K562 (cell line): ENCODE measurements at regions not wholly inside any gene's neighbourhood (a gene's known extent, or its start where the extent isn't known, plus 50 kb on each side); places are given as distances from the start of the nearest gene placed in this dataset.

Experiments
- ARID1B ChIP-seq: fragments of 450-650 bp; IDR thresholded peaks from 2 replicates; pipeline ENCODE4 v1.6.1; 2016; ENCODE audit warnings: antibody characterized with exemption, mild to moderate bottlenecking, inconsistent platforms
- BHLHE40 ChIP-seq: IDR thresholded peaks from 2 replicates; pipeline ENCODE4 v1.6.1; 2011; ENCODE audit warnings: low read length, improper control_type of control experiment
- ELF2 ChIP-seq: fragments of 250-450 bp; sonication (Bioruptor Pico); IDR thresholded peaks from 2 replicates; pipeline ENCODE4 v1.5.0; 2021; ENCODE audit warnings: mild to moderate bottlenecking
- NCOR1 ChIP-seq: fragments of 450-650 bp; IDR thresholded peaks from 2 replicates; pipeline ENCODE4 v1.6.1; 2016; ENCODE audit warnings: mild to moderate bottlenecking, moderate library complexity
- NFXL1 ChIP-seq: fragments of 450-650 bp; formaldehyde crosslinking; IDR thresholded peaks from 2 replicates; pipeline ENCODE4 v1.4.0; 2021; ENCODE audit warnings: mild to moderate bottlenecking
- POLR2AphosphoS5 ChIP-seq: IDR thresholded peaks from 2 replicates; pipeline ENCODE4 v1.6.1; 2011; ENCODE audit warnings: mild to moderate bottlenecking, low read depth, low read length, moderate library complexity; ENCODE audit not compliant: control insufficient read depth, insufficient read depth
- POLR2H ChIP-seq: IDR thresholded peaks from 2 replicates; pipeline ENCODE4 v1.6.1; 2016; ENCODE audit warnings: missing genetic modification characterization, low read depth, mild to moderate bottlenecking, control low read depth, missing compliant biosample characterization, moderate library complexity
- SIN3B ChIP-seq: fragments of 450-650 bp; IDR thresholded peaks from 2 replicates; pipeline ENCODE4 v1.6.1; 2017; ENCODE audit warnings: low read depth, mild to moderate bottlenecking, moderate library complexity
- WHSC1 ChIP-seq: IDR thresholded peaks from one replicate; pipeline ENCODE4 v1.6.1; 2012; ENCODE audit warnings: low read length, control low read depth, inconsistent platforms
- ZNF232 ChIP-seq: sonication (generic); formaldehyde crosslinking; IDR thresholded peaks from 2 replicates; pipeline ENCODE4 v1.8.0; 2022; ENCODE audit warnings: mild to moderate bottlenecking, missing genetic modification reagents
- ZNF431 ChIP-seq: sonication (generic); formaldehyde crosslinking; IDR thresholded peaks from 2 replicates; pipeline ENCODE4 v1.8.0; 2022; ENCODE audit warnings: mild to moderate bottlenecking, missing genetic modification reagents
- ZNF507 ChIP-seq: conservative IDR thresholded peaks from 2 replicates; pipeline ENCODE4 v1.6.1; 2017; ENCODE audit warnings: missing genetic modification characterization, missing compliant biosample characterization
- TF ChIP-seq, protein P1 (sequence below), 2 experiments: fragments of 450-650 bp; conservative IDR thresholded peaks; 2 replicates each; pipeline ENCODE4 v1.6.1; 2017; ENCODE audit warnings: mild to moderate bottlenecking in 2 of 2, moderate library complexity in 2 of 2
- TF ChIP-seq, protein P2 (sequence below), 3 experiments: IDR thresholded peaks in 2 of 3; conservative IDR thresholded peaks in 1 of 3; 2 replicates each; pipeline ENCODE4 v1.5.1; 2011 to 2012; ENCODE audit warnings: low read length in 3 of 3, mild to moderate bottlenecking in 3 of 3, control low read depth in 2 of 3, improper control_type of control experiment in 1 of 3, inconsistent platforms in 1 of 3, low read depth in 1 of 3, mixed read lengths in 1 of 3, moderate library complexity in 1 of 3; ENCODE audit not compliant: insufficient read depth in 2 of 3
- TF ChIP-seq, protein P3 (sequence below), 2 experiments: fragments of 450-650 bp; IDR thresholded peaks; 2 replicates each; pipeline ENCODE4 v1.6.1; 2016
- TF ChIP-seq, protein P4 (sequence below), 2 experiments: fragments of 200-800 bp in 1 of 2; sonication (Bioruptor generic) in 1 of 2; sonication (generic) in 1 of 2; formaldehyde crosslinking in 1 of 2; IDR thresholded peaks in 1 of 2; conservative IDR thresholded peaks in 1 of 2; 2 replicates each; pipeline versions ENCODE4 v1.5.0 to v1.6.1; 2016 to 2020; ENCODE audit warnings: missing compliant biosample characterization in 1 of 2, missing genetic modification characterization in 1 of 2, missing genetic modification reagents in 1 of 2

DNA sequence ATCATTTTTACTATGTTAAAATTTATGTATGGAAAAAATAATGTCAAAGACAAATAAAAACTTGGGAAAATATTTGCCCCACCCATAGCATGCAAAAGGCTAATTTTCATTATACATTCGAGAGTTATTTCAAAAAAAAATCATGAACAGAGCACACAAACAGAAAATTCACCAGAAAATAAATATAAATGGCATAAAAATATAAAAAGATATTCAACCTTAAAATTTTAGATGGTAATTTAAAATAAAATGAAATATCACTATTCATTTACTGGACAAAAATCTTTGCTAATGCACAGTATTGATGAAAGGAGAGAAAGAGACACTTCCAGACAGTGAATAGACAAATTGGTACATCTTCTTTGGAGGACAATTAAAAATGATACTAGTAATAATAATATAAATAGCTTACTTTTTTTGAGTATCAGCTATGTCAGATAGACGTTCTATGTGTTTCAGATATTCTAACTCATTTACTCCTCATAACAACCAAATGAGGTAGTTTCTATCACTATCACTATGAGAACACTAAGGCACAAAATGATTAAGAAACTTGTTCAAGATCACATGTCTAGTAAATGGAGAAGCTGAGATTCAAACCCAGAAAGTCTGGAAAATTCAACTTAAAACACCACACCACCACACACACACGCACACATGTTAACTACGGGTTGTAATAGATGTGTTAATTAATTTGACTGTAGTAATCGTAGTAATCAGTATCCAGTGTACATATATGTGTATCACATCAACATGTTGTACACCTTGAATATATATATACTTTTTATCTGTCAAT, 63.0 kb downstream of the CCDC71L start (continued):
- TF ChIP-seq POLR2H (tag) (peak; percentile 64), SIN3B (no peak), ARID1B (no peak), NFXL1 (CRISPR knock-in tag) (no peak), ELF2 (peak; percentile 47; the same call in 1 of the 2 replicates), BHLHE40 (no peak), WHSC1 (no peak), POLR2AphosphoS5 (no peak), ZNF431 (CRISPR knock-in tag) (no peak), ZNF507 (tag) (peak; percentile 94), NCOR1 (0 out of 2 replicates have a peak, but pooled peaks have one; percentile 11), ZNF232 (CRISPR knock-in tag) (no peak)
- TF ChIP-seq, protein P1, sequence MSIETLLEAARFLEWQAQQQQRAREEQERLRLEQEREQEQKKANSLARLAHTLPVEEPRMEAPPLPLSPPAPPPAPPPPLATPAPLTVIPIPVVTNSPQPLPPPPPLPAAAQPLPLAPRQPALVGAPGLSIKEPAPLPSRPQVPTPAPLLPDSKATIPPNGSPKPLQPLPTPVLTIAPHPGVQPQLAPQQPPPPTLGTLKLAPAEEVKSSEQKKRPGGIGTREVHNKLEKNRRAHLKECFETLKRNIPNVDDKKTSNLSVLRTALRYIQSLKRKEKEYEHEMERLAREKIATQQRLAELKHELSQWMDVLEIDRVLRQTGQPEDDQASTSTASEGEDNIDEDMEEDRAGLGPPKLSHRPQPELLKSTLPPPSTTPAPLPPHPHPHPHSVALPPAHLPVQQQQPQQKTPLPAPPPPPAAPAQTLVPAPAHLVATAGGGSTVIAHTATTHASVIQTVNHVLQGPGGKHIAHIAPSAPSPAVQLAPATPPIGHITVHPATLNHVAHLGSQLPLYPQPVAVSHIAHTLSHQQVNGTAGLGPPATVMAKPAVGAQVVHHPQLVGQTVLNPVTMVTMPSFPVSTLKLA (conservative IDR thresholded peaks at IDR 0.05), result no peak
- TF ChIP-seq, protein P2, sequence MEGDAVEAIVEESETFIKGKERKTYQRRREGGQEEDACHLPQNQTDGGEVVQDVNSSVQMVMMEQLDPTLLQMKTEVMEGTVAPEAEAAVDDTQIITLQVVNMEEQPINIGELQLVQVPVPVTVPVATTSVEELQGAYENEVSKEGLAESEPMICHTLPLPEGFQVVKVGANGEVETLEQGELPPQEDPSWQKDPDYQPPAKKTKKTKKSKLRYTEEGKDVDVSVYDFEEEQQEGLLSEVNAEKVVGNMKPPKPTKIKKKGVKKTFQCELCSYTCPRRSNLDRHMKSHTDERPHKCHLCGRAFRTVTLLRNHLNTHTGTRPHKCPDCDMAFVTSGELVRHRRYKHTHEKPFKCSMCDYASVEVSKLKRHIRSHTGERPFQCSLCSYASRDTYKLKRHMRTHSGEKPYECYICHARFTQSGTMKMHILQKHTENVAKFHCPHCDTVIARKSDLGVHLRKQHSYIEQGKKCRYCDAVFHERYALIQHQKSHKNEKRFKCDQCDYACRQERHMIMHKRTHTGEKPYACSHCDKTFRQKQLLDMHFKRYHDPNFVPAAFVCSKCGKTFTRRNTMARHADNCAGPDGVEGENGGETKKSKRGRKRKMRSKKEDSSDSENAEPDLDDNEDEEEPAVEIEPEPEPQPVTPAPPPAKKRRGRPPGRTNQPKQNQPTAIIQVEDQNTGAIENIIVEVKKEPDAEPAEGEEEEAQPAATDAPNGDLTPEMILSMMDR (IDR thresholded peaks at IDR 0.05 in 2 of 3, conservative IDR thresholded peaks at IDR 0.05 in 1 of 3; ENCODE audit: insufficient read depth in 2 of 3, low read depth in 1 of 3, low read length in 3 of 3), result no peak
- TF ChIP-seq, protein P3, sequence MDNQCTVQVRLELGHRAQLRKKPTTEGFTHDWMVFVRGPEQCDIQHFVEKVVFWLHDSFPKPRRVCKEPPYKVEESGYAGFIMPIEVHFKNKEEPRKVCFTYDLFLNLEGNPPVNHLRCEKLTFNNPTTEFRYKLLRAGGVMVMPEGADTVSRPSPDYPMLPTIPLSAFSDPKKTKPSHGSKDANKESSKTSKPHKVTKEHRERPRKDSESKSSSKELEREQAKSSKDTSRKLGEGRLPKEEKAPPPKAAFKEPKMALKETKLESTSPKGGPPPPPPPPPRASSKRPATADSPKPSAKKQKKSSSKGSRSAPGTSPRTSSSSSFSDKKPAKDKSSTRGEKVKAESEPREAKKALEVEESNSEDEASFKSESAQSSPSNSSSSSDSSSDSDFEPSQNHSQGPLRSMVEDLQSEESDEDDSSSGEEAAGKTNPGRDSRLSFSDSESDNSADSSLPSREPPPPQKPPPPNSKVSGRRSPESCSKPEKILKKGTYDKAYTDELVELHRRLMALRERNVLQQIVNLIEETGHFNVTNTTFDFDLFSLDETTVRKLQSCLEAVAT (IDR thresholded peaks at IDR 0.05), result peak in 1 of 2 experiments; percentile 71; a peak in 1 of 4 replicates
- TF ChIP-seq, protein P4, sequence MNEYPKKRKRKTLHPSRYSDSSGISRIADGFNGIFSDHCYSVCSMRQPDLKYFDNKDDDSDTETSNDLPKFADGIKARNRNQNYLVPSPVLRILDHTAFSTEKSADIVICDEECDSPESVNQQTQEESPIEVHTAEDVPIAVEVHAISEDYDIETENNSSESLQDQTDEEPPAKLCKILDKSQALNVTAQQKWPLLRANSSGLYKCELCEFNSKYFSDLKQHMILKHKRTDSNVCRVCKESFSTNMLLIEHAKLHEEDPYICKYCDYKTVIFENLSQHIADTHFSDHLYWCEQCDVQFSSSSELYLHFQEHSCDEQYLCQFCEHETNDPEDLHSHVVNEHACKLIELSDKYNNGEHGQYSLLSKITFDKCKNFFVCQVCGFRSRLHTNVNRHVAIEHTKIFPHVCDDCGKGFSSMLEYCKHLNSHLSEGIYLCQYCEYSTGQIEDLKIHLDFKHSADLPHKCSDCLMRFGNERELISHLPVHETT (CRISPR knock-in tag; conservative IDR thresholded peaks at IDR 0.05 in 1 of 2, IDR thresholded peaks at IDR 0.05 in 1 of 2), result no peak
